Mucosa of stomach (tissue), 1 donor: ENCODE measurements at regions not wholly inside any gene's neighbourhood (a gene's known extent, or its start where the extent isn't known, plus 50 kb on each side); places are given as distances from the start of the nearest gene placed in this dataset.

Experiments used
- H3K27me3 ChIP-seq: one replicate; pipeline ENCODE4 v1.7.0; 2013; ENCODE audit warnings: mild to moderate bottlenecking, low read length; ENCODE audit not compliant: control insufficient read depth, insufficient read depth
- H3K36me3 ChIP-seq: one replicate; pipeline ENCODE4 v1.7.0; 2013; ENCODE audit warnings: low read length; ENCODE audit not compliant: control insufficient read depth, insufficient read depth
- H3K4me1 ChIP-seq: one replicate; pipeline ENCODE4 v1.7.0; 2013; ENCODE audit warnings: mild to moderate bottlenecking, low read length; ENCODE audit not compliant: control insufficient read depth, insufficient read depth
- H3K4me3 ChIP-seq: one replicate; pipeline ENCODE4 v1.7.0; 2013; ENCODE audit warnings: low read length
- H3K9ac ChIP-seq: one replicate; pipeline ENCODE4 v1.7.0; 2013; ENCODE audit warnings: mild to moderate bottlenecking, low read length, moderate library complexity
- H3K9me3 ChIP-seq: one replicate; pipeline ENCODE4 v1.7.0; 2013; ENCODE audit warnings: mild to moderate bottlenecking, low read length, moderate library complexity; ENCODE audit not compliant: control insufficient read depth
- donor health status: Pancreatic carcinoma.

DNA sequence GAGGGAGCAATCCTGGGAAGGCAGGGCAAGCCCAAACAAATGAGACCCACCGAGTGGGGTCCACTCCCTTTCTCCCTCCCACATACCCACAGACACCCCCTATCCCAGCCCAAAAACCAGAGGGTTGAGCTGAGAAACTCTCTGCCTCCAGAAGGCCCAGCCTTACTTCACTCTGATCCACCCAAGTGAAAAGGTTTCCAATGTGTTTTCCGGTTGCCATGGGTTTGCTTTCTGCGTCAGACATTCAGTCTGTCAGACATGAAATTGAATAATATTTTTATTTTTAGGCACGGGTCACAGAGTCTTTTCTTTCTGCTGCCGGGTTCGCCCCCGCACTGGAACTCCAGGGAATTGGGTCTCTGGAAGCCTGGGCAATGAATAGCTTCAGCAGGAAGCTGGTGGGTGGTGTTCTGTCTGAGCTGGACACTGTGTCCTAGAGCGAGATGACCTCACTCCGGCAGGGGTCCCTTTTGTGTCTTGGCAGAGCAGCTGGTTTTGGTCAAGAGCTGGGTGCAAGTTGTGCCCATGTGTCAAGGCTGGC, 69.8 kb upstream of the CLMN start:
- H3K4me1 ChIP-seq, result no peaks in the 10 kb centered on the region

GRCh38 chr14:95388699-95389098, 69.0 kb upstream of the CLMN start:
- no peaks in the 10 kb centered on the region for H3K36me3 ChIP-seq
- H3K9ac ChIP-seq, result no peak overlapping the region
- no peak overlapping the region for H3K4me3 ChIP-seq
- no peaks in the 10 kb centered on the region for H3K4me1 ChIP-seq
- no peaks in the 10 kb centered on the region for H3K9me3 ChIP-seq
- no peaks in the 10 kb centered on the region for H3K27me3 ChIP-seq

More for the DNA sequence above, 69.8 kb upstream of the CLMN start:
- Histone ChIP-seq H3K36me3 (no peaks in the 10 kb centered on the region), H3K4me3 (no peak overlapping the region), H3K9me3 (no peaks in the 10 kb centered on the region), H3K9ac (no peak overlapping the region), H3K27me3 (no peaks in the 10 kb centered on the region)

DNA sequence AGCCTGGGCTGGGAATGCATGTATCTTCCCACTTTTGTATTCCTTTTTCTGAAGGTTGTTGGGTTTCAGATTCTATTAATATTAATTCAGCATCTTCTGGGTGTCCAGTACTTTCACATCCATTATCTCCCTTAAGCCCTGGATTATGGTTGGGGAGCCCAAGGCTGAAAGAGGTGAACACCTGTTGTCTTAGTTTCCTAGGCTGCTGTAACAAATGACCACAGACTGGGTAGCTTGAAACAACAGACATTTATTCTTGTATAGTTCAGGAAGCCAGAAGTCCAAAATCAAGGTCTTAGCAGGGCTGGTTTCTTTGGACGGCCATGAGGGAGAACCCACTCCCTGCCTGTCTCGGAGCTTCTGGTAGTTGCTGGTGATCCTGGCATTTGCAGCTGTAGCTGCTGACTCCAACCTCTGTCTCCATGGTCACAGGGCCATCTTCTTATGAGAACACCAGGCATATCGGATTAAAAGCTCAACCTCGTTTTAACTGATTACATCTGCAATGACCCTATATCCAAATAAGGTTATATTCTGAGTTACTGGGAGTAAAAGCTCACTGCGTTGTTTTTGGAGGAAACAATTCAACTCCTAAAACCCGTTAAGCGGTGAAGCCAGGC, 68.2 kb upstream of the CLMN start:
- H3K4me3 ChIP-seq, result no peak overlapping the region
- H3K9ac ChIP-seq, result no peak overlapping the region
- no peaks in the 10 kb centered on the region for H3K9me3 ChIP-seq
- H3K36me3 ChIP-seq, result no peaks in the 10 kb centered on the region
- no peaks in the 10 kb centered on the region for H3K27me3 ChIP-seq
- no peaks in the 10 kb centered on the region for H3K4me1 ChIP-seq

- no peaks in the 10 kb centered on the region for H3K27me3 ChIP-seq
- H3K9me3 ChIP-seq, result no peaks in the 10 kb centered on the region
- no peak overlapping the region for H3K4me3 ChIP-seq
- no peaks in the 10 kb centered on the region for H3K36me3 ChIP-seq
- no peaks in the 10 kb centered on the region for H3K4me1 ChIP-seq
- no peak overlapping the region for H3K9ac ChIP-seq
Measured at GRCh38 chr14:95386536-95387095, 66.9 kb upstream of the CLMN start.

DNA sequence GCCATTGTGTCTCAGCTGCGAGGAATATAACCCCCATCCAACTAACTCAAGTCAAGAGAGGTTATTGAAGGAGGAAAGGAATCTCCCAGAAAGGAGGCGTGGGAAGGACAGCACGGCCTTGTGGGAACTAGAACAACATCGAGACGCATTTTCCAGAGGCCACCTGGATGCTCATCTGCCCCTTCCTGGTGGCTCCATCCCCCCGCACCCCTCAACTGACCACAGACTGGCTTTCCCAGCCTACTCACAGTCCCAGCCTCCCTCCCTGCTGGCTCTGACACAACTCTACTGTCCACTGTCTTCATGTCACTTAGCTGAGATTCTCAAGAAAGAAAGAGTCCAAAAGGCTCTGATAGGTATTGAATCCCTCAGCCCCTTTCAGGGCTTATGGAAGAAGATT, 66.0 kb upstream of the CLMN start:
- no peak overlapping the region for H3K4me3 ChIP-seq
- no peak overlapping the region for H3K9ac ChIP-seq
- no peaks in the 10 kb centered on the region for H3K27me3 ChIP-seq
- no peaks in the 10 kb centered on the region for H3K36me3 ChIP-seq
- H3K9me3 ChIP-seq, result peaks cover 2% of the 10 kb centered on the region
- no peaks in the 10 kb centered on the region for H3K4me1 ChIP-seq

DNA sequence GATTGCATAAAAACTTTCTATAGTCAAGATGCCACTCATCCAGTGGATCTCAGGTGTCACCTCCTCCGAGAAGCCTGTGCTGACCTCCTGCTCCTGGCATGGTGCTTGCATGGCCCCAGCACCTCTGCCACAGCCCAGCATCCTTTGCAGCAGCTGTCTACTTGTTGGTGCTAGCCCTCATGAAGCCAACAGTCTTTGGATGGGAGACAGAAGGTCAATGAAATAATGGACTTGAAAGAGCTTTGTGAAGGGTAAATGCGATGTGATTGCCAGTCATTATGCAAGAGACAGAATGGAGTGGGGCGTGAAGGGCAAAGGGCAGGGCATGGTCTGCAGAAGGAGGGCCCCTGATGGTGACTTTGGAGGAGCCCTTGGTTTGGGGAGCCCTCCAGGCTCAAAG, 63.0 kb upstream of the CLMN start:
- Histone ChIP-seq H3K36me3 (no peaks in the 10 kb centered on the region), H3K4me1 (no peaks in the 10 kb centered on the region), H3K9ac (no peak overlapping the region), H3K27me3 (no peaks in the 10 kb centered on the region), H3K4me3 (no peak overlapping the region), H3K9me3 (peaks cover 6% of the 10 kb centered on the region)

- Histone ChIP-seq H3K36me3 (no peaks in the 10 kb centered on the region), H3K9me3 (peaks cover 6% of the 10 kb centered on the region), H3K4me1 (no peaks in the 10 kb centered on the region), H3K4me3 (no peak overlapping the region), H3K9ac (no peak overlapping the region), H3K27me3 (no peaks in the 10 kb centered on the region)
Measured at GRCh38 chr14:95381726-95382125, 62.0 kb upstream of the CLMN start.

DNA sequence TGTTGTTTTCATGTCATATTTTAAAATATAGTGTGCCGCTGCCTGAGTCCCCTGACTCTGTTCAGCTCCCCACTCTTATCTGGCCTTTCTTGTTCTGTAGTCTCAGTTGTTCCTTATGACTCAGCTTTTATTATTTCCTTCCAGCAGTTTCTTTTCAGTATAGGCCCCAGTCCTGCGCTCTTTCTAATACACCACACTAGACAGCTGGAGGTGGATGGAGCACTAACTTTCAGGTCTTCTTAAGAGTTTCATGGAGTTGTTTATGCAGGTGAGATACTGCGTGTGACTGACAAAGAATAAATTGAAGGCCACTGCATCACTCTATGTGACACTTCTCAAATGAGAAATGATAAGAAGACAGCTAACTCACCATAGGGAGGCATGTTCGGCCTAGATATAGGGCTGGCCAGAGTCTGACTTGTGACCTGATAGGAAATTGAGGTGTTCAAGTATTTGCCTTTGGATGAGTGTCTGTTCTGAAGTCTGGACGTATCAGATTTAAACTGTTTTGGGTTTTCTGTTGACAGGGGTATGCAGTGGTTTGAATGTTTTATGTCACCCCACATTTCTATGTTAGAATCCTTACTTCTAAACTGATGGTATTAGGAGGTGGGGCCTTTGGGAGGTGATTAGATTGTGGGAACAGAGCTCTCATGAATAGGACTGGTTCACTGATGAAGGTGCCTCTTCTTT, 60.8 kb upstream of the CLMN start:
- Histone ChIP-seq H3K4me1 (no peaks in the 10 kb centered on the region), H3K9ac (no peak overlapping the region), H3K27me3 (no peaks in the 10 kb centered on the region), H3K4me3 (no peak overlapping the region), H3K36me3 (no peaks in the 10 kb centered on the region), H3K9me3 (peaks cover 6% of the 10 kb centered on the region)

- Histone ChIP-seq H3K4me1 (no peaks in the 10 kb centered on the region), H3K9ac (no peak overlapping the region), H3K27me3 (no peaks in the 10 kb centered on the region), H3K36me3 (no peaks in the 10 kb centered on the region), H3K9me3 (peaks cover 6% of the 10 kb centered on the region), H3K4me3 (no peak overlapping the region)
Measured at GRCh38 chr14:95379634-95380033, 59.9 kb upstream of the CLMN start.

DNA sequence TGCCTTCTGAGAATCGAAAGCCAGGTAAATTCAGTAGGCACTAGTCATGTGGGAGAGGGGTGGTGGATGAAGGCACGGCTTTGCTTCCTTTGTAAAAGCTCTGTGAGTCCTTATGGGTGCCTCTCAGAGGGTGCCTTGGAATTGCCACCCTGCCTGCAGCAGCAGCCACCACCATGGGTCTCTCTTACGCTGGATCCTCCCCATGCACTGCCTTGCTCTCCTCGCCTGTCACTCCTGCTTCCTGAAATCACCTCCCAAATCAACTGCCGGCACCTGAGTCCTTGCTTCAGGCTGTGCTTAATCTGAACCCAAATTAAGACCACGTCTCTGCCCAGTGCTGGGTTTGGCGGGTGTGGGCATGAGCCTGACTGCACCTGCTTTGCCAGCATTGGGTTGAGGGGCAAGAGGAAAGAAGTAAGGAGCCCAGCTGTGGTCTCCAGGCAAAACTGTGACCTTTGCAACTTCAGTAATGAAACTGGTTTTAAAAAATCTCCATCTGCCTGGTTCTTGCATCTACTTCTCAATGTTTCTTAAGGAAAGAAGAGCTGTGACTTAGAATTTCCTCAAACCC, 55.9 kb upstream of the CLMN start:
- Histone ChIP-seq H3K9me3 (peaks cover 3% of the 10 kb centered on the region), H3K4me3 (no peak overlapping the region), H3K27me3 (no peaks in the 10 kb centered on the region), H3K36me3 (no peaks in the 10 kb centered on the region), H3K4me1 (no peaks in the 10 kb centered on the region), H3K9ac (no peak overlapping the region)

- H3K4me1 ChIP-seq, result no peaks in the 10 kb centered on the region
- no peaks in the 10 kb centered on the region for H3K9me3 ChIP-seq
- no peaks in the 10 kb centered on the region for H3K36me3 ChIP-seq
- no peak overlapping the region for H3K9ac ChIP-seq
- no peaks in the 10 kb centered on the region for H3K27me3 ChIP-seq
- H3K4me3 ChIP-seq, result no peak overlapping the region
Measured at GRCh38 chr14:95374239-95374997, 54.7 kb upstream of the CLMN start.
